ENCODE measurements at regions not wholly inside any gene's neighbourhood (a gene's known extent, or its start where the extent isn't known, plus 50 kb on each side); places are given as distances from the start of the nearest gene placed in this dataset.

DNA sequence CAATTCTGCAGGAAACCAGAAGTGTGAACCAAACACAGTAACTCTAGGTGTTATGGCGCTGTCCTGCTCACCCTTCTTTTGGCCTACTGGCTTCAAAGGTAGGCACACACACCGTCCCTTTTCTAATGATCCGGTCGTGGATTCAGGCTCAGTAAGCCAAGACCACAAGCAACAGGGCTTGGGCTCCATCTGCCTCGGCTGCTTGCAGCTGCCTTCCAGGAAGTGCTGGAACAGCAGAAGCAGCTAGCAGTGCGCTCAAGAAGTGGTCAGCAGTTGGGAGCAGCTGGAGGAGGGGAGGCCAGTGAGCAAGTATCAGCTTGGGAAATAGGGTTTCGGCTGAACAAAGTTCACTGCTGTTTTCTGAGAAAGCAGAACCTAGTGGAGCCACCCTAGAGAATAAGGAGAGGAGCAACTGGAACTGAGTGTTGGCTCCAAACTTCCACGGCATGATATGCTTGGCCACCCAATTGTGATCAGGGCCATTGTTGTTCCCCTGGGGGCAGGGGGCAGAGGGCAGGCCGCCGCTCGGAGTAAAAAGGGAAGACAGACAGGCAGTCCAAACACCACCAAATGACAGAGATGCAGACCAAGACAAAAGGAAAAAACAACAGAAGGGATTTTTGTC lies 173.4 kb downstream of the TOMM20 start:
- no peak for TF ChIP-seq POLR2A (IDR thresholded peaks at IDR 0.05; ENCODE audit: low read depth, low read length)
- TF ChIP-seq TAF1 (IDR thresholded peaks at IDR 0.05; ENCODE audit: borderline replicate concordance, low read depth, low read length) = no peak
